ENCODE measurements at regions not wholly inside any gene's neighbourhood (a gene's known extent, or its start where the extent isn't known, plus 50 kb on each side); places are given as distances from the start of the nearest gene placed in this dataset.

DNA sequence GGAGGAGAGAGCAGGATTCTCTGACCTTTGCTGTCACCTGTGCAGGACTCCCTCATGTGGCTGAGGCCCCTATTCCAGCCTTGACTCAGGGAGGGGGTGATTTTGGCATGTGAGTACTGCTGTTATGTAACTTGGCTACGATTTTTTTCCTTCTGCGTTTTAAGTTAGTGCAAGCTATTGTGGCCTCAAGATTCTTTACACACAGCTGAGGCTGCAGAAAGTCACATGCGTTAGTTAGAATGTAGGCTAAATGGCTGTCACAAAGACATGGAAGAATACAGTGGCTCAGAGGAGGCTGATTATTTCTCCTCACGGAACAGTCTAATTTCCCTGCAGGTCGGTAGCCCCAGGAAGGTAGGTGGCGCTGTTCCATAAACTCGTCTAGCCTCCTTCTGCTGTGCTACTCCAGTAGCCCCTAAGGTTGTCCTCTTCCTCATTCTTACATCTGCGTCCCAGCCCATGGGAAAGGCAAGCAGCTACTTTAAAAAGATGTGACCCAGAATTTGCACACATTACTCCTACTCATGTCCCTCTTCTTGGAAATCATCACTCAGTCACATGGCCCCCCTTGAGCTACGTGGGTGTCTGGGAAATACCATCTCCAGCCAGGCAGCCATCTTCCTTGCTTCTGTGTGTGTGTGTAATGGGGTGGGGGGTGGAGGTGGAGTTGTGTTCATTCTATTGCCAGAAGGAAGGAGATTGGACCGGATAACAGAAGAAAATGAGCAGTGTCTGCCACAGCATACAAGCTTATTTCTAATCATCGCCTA is 486.6 kb downstream of the CCDC171 start:
- H3K4me3 ChIP-seq (ENCODE audit: low read length) = no peak overlapping the region
- H3K27me3 ChIP-seq (ENCODE audit: control insufficient read depth, insufficient read depth, low read length) = no peaks in the 10 kb centered on the region
- H3K36me3 ChIP-seq (ENCODE audit: insufficient read depth, low read length) = no peaks in the 10 kb centered on the region
- no peak overlapping the region for H3K4me2 ChIP-seq (ENCODE audit: low read length)
- no peak overlapping the region for H3K9ac ChIP-seq (ENCODE audit: low read depth, low read length)
- H3K4me1 ChIP-seq (ENCODE audit: control insufficient read depth, insufficient read depth, low read length) = peaks cover 12% of the 10 kb centered on the region
- H3K9me3 ChIP-seq (replicated peaks; ENCODE audit: low read length) = no peaks in the 10 kb centered on the region

DNA sequence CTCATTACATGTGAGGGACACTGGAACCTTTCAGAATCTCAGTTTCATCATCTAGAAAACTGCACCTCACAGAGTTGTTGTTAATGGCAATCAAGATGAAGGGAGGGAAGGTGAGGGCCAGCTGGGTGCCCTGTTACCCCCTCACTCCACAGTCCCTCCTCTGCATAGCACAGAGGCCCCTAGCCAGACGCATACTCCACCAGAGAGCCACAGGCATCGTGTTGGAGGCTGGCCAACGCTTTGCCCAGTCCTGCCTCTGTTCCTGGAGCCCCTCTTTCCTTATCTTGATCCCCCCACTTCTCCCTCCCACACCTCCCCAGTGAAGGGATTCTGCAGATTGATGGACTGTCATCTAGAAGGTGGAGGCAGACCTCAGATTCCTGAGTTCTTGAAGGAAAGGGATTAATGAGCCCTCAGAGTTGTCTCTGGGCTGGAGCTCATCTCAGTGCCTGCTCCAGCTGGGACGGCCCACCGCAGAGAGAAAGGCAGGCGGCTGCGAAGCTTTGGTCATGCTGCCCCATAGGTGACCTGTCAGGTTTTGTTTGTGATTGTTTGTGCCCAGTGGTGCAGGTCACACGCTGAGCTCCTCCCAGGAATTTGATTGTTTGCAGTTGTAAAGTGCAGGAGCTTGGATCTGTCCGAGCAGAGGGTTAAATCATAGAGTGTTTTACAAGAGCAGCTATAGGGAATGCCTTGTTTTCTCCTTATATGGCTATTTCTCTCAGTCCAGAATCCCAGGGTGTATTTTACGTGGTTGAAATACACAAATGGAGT is 487.3 kb downstream of the CCDC171 start:
- H3K27me3 ChIP-seq (ENCODE audit: control insufficient read depth, insufficient read depth, low read length) = no peaks in the 10 kb centered on the region
- H3K4me1 ChIP-seq (ENCODE audit: control insufficient read depth, insufficient read depth, low read length) = peaks cover 19% of the 10 kb centered on the region
- no peaks in the 10 kb centered on the region for H3K36me3 ChIP-seq (ENCODE audit: insufficient read depth, low read length)
- H3K4me2 ChIP-seq (ENCODE audit: low read length) = no peak overlapping the region
- H3K9ac ChIP-seq (ENCODE audit: low read depth, low read length) = no peak overlapping the region
- H3K9me3 ChIP-seq (replicated peaks; ENCODE audit: low read length) = no peaks in the 10 kb centered on the region
- H3K4me3 ChIP-seq (ENCODE audit: low read length) = no peak overlapping the region

- Histone ChIP-seq H3K36me3 (ENCODE audit: insufficient read depth, low read length) (no peaks in the 10 kb centered on the region), H3K27me3 (ENCODE audit: control insufficient read depth, insufficient read depth, low read length) (no peaks in the 10 kb centered on the region), H3K9ac (ENCODE audit: low read depth, low read length) (peak overlapping the region; percentile 37), H3K4me3 (ENCODE audit: low read length) (no peak overlapping the region), H3K9me3 (replicated peaks; ENCODE audit: low read length) (no peaks in the 10 kb centered on the region), H3K4me1 (ENCODE audit: control insufficient read depth, insufficient read depth, low read length) (peaks cover 29% of the 10 kb centered on the region), H3K4me2 (ENCODE audit: low read length) (peak overlapping the region; percentile 6)
These were observed 491.1 kb downstream of the CCDC171 start for GRCh38 chr9:16043756-16044578.

GRCh38 chr9:16044579-16044881 is 491.7 kb downstream of the CCDC171 start:
- H3K36me3 ChIP-seq (ENCODE audit: insufficient read depth, low read length) = no peaks in the 10 kb centered on the region
- no peaks in the 10 kb centered on the region for H3K27me3 ChIP-seq (ENCODE audit: control insufficient read depth, insufficient read depth, low read length)
- peak overlapping the region; percentile 37 for H3K9ac ChIP-seq (ENCODE audit: low read depth, low read length)
- H3K9me3 ChIP-seq (replicated peaks; ENCODE audit: low read length) = no peaks in the 10 kb centered on the region
- no peak overlapping the region for H3K4me3 ChIP-seq (ENCODE audit: low read length)
- peak overlapping the region; percentile 6 for H3K4me2 ChIP-seq (ENCODE audit: low read length)
- peaks cover 29% of the 10 kb centered on the region for H3K4me1 ChIP-seq (ENCODE audit: control insufficient read depth, insufficient read depth, low read length)

DNA sequence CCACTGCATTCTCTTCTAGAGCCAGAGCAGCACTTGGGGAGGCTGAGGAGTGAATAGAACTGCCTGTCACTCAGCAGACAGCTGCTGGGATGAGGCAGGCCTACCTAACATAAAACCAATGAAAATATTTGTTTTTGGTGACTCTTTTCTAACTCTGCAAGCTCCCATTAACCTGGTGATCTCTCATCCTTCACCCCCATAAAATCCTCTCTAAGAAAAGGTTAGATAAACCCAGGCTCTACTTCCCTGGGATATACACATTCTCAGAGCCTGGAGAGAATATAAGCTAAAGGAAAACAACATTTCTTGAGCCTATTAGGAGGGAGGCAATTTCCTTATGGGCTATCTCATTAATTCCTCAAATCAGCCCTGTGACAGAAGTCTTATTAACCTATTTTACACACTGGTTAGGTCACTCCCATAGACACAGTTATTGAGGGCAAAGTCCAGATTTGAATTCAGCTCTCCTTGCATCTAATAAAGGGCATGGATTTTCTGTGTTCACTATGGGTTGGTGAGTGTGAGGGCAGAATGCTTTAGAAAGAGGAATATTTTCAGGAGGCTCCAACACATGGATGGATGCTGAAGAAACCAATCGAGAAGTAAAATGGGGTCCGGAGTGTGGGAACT is 492.9 kb downstream of the CCDC171 start:
- no peak overlapping the region for H3K4me3 ChIP-seq (ENCODE audit: low read length)
- no peaks in the 10 kb centered on the region for H3K9me3 ChIP-seq (replicated peaks; ENCODE audit: low read length)
- H3K36me3 ChIP-seq (ENCODE audit: insufficient read depth, low read length) = no peaks in the 10 kb centered on the region
- no peaks in the 10 kb centered on the region for H3K27me3 ChIP-seq (ENCODE audit: control insufficient read depth, insufficient read depth, low read length)
- no peak overlapping the region for H3K4me2 ChIP-seq (ENCODE audit: low read length)
- H3K9ac ChIP-seq (ENCODE audit: low read depth, low read length) = no peak overlapping the region
- peaks cover 29% of the 10 kb centered on the region for H3K4me1 ChIP-seq (ENCODE audit: control insufficient read depth, insufficient read depth, low read length)

GRCh38 chr9:16046713-16047112 is 493.9 kb downstream of the CCDC171 start:
- peaks cover 29% of the 10 kb centered on the region for H3K4me1 ChIP-seq (ENCODE audit: control insufficient read depth, insufficient read depth, low read length)
- H3K9ac ChIP-seq (ENCODE audit: low read depth, low read length) = no peak overlapping the region
- no peak overlapping the region for H3K4me3 ChIP-seq (ENCODE audit: low read length)
- no peaks in the 10 kb centered on the region for H3K9me3 ChIP-seq (replicated peaks; ENCODE audit: low read length)
- no peak overlapping the region for H3K4me2 ChIP-seq (ENCODE audit: low read length)
- no peaks in the 10 kb centered on the region for H3K36me3 ChIP-seq (ENCODE audit: insufficient read depth, low read length)
- no peaks in the 10 kb centered on the region for H3K27me3 ChIP-seq (ENCODE audit: control insufficient read depth, insufficient read depth, low read length)

DNA sequence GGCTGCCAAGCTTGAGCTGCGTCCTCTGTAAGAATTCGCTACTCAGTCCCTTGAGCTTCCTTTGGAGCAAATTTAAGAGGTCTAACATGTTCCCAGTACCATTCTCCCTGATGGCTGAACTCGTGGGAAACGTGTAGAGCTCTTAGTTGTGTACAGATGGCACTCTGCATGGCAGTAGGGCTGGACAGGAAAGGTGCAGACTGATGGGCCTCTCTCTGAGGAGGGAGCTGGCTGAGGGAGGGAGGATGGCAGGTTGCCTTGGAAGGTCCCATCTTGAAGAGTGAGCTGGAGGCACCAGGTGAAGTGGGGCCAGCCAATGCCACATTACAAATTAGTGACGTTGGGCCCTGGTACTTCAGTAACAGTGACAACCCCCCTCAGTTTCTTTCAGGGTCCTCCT is 495.3 kb downstream of the CCDC171 start:
- H3K27me3 ChIP-seq (ENCODE audit: control insufficient read depth, insufficient read depth, low read length) = no peaks in the 10 kb centered on the region
- H3K9me3 ChIP-seq (replicated peaks; ENCODE audit: low read length) = no peaks in the 10 kb centered on the region
- H3K4me2 ChIP-seq (ENCODE audit: low read length) = no peak overlapping the region
- H3K4me3 ChIP-seq (ENCODE audit: low read length) = no peak overlapping the region
- no peaks in the 10 kb centered on the region for H3K36me3 ChIP-seq (ENCODE audit: insufficient read depth, low read length)
- H3K4me1 ChIP-seq (ENCODE audit: control insufficient read depth, insufficient read depth, low read length) = peaks cover 29% of the 10 kb centered on the region
- H3K9ac ChIP-seq (ENCODE audit: low read depth, low read length) = no peak overlapping the region

DNA sequence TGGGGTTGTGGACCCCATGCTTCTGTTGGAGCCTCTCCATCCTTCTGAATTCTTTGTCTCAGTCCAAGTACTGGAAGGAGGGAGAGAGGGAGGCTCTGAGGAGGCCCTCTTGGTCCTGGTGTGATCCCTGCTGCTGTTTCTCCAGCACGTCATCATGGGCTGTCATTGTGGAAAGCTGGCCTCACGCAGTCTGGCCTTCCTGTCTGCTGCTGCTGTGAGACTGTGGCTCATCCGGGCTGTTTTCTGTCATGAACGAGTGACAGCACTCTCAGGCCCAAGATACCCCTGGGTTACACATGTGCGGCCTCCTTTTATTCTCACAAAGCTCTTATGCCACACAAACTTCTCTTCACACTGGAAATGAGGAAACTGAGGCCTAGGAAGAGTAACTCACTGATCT is 499.3 kb downstream of the CCDC171 start:
- Histone ChIP-seq H3K9ac (ENCODE audit: low read depth, low read length) (no peak overlapping the region), H3K9me3 (replicated peaks; ENCODE audit: low read length) (no peaks in the 10 kb centered on the region), H3K4me2 (ENCODE audit: low read length) (no peak overlapping the region), H3K4me3 (ENCODE audit: low read length) (no peak overlapping the region), H3K27me3 (ENCODE audit: control insufficient read depth, insufficient read depth, low read length) (no peaks in the 10 kb centered on the region), H3K4me1 (ENCODE audit: control insufficient read depth, insufficient read depth, low read length) (peaks cover 5% of the 10 kb centered on the region), H3K36me3 (ENCODE audit: insufficient read depth, low read length) (no peaks in the 10 kb centered on the region)

DNA sequence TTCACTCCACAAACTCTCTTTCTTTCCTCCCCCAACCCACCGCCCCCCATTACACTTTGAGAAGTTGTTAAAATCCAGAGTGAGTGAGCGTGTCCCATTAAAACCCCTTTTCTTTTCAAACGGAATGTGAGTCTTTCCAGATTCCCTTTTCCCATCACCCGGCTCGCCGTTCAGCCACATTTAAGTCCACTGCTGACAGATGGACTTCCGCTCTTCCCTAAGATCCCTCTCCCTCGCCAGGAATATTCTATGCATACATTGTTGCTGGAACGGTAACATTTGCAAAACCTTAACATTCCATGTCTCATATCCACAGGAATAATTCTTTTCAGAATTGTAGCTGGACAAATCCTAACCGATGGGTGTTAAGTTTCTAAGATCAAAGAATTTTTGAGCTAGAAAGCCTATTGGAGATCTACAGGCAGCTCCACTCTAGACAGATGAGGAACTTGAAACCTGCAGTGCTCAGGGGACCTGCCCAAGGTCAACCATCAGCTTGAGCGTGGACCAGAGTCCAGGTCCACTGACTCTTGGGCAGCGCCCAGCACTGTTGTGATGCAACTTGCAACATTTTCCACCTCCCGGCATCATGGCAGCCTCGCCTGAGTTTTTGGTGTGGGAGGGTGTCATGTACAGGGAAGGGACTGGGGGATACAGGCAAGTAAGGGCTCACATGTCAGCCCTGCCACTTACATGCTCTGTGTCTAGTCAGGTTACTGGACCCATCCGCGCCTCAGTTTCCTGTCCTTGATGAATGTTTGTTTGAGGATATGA is 500.1 kb downstream of the CCDC171 start:
- Histone ChIP-seq H3K36me3 (ENCODE audit: insufficient read depth, low read length) (no peaks in the 10 kb centered on the region), H3K27me3 (ENCODE audit: control insufficient read depth, insufficient read depth, low read length) (no peaks in the 10 kb centered on the region), H3K9me3 (replicated peaks; ENCODE audit: low read length) (no peaks in the 10 kb centered on the region), H3K9ac (ENCODE audit: low read depth, low read length) (no peak overlapping the region), H3K4me2 (ENCODE audit: low read length) (no peak overlapping the region), H3K4me3 (ENCODE audit: low read length) (no peak overlapping the region), H3K4me1 (ENCODE audit: control insufficient read depth, insufficient read depth, low read length) (peaks cover 12% of the 10 kb centered on the region)

DNA sequence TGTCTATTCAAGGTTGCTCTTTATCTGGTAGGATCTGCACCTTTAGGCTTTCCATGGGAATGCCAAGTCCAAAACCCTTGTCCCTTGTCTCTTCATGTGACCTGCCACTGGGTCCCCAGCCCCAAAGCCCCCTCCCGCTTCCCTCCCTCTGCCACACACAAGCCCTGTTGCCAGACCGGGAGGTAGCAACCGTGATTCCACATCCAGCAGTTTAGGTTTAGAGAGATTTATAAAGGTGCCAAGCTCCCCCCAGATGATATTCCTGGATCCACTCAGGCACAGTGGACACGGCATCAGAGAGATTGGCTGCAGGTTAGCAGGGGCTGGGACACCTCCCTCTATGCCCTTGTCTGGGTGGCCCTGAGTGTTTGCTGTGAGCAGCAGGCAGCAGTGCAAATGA is 504.7 kb downstream of the CCDC171 start:
- Histone ChIP-seq H3K27me3 (ENCODE audit: control insufficient read depth, insufficient read depth, low read length) (no peaks in the 10 kb centered on the region), H3K9ac (ENCODE audit: low read depth, low read length) (peak overlapping the region; percentile 54), H3K36me3 (ENCODE audit: insufficient read depth, low read length) (no peaks in the 10 kb centered on the region), H3K9me3 (replicated peaks; ENCODE audit: low read length) (no peaks in the 10 kb centered on the region), H3K4me2 (ENCODE audit: low read length) (peak overlapping the region; percentile 10), H3K4me1 (ENCODE audit: control insufficient read depth, insufficient read depth, low read length) (peaks cover 25% of the 10 kb centered on the region), H3K4me3 (ENCODE audit: low read length) (no peak overlapping the region)
